ENCODE measurements at regions not wholly inside any gene's neighbourhood (a gene's known extent, or its start where the extent isn't known, plus 50 kb on each side); places are given as distances from the start of the nearest gene placed in this dataset.

DNA sequence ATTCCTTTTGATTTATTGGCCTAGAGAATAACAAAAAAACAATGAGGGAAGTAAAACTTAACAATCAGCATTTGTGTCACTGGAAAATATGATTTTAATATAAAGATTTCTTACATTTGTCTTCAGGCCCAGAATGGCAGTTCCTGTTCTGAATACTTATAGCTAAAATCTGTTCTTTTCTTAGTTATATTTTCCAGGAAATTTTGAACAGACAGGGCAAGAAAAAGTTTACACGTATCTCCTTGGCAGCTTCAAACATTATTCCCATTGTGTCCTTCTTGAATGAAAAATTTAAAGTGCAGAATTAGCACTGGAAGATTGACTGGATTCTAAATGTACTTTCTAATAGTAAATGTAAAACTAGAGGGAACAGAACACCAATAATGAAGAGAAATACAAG lies 1454.0 kb upstream of the PIK3C3 start:
- in situ Hi-C loops (cut with HindIII; ENCODE audit: low pct_unique_long_range_greater_than_20kb, low sequenced_read_pairs): no loop called here

DNA sequence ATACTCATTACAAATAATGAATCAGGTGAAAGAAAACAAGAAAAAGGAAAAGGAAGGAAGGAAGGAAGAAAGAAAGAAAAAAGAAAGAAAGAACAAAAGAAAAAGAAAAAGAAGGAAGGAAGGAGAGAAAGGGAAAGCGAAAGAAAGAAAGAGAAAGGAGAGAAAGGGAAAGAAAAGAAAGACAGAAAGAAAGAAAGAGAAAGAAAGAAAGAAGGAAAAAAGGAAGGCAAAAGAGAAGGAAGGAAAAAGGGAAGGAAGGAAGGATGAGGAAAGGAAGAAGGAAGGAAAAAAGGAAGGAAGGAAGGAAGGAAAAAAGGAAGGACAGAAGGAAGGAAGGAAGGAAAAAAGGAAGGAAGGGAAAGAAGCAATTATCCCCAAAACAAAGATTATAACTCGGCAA lies 1460.4 kb upstream of the PIK3C3 start:
- in situ Hi-C loops (cut with HindIII; ENCODE audit: low pct_unique_long_range_greater_than_20kb, low sequenced_read_pairs): no loop called here
- no peak for DNase-seq (ENCODE audit: low read depth)

More for the DNA sequence above, 1454.0 kb upstream of the PIK3C3 start:
- DNase-seq (ENCODE audit: low read depth): no peak

DNA sequence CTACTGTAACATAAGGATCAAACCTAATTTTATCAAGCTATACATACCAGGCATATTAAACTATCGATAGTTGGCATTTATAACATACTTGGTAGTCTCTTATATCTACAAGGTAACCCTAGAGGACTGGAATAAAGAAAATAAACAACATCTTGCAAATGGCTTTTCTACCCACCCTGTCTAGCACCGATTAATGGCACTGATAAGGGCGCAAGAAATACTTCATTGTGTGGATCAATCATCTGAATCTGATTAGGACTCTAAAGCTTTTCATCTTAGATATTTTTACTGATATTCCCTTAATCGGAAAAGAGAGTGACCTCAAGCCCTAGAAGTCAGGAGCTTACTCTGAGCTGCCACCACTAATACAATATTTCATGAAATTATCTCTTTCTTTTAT lies 1461.7 kb upstream of the PIK3C3 start:
- in situ Hi-C loops (cut with HindIII; ENCODE audit: low pct_unique_long_range_greater_than_20kb, low sequenced_read_pairs): no loop called here
- no peak for DNase-seq (ENCODE audit: low read depth)

DNA sequence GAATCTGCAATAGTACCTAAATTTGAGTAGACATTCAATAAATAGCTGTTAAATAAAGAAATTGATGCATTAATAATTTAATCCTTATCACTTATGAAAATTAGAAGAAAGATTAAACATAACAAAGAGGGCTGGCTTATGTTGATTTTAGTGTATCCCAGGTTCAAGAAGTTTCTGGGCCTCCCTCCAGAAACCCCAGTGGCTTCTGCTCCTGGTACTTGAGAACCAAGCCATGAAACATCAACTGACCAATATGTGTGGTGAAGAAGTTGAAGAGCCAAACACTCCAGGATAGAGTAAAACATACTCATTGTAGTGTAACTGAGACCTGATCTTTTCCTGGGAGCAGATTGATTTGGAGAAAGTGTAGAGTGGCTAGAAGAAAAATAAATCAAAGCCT lies 1465.7 kb upstream of the PIK3C3 start:
- in situ Hi-C loops (cut with HindIII; ENCODE audit: low pct_unique_long_range_greater_than_20kb, low sequenced_read_pairs): no loop called here
- DNase-seq (ENCODE audit: low read depth): no peak

DNA sequence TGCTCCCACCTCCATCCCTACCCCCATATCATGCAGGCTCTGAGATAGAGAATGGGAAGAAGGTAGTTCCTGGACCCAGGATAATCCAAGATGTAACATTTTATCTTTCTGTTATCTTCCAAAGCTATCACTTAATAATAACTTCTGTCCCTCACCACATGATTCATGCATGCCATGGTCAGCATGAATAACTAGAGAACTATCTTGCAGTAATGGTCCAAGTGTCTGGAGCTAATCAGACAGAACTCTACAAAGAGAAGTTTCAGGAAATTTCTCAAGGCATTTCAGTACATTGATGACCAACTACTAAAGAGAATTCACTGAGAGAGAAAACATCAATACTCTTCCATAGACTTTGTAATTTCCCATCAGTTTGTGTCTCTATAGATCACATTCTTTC lies 1469.7 kb upstream of the PIK3C3 start:
- no peak for DNase-seq (ENCODE audit: low read depth)
- in situ Hi-C loops (cut with HindIII; ENCODE audit: low pct_unique_long_range_greater_than_20kb, low sequenced_read_pairs): no loop called here

DNA sequence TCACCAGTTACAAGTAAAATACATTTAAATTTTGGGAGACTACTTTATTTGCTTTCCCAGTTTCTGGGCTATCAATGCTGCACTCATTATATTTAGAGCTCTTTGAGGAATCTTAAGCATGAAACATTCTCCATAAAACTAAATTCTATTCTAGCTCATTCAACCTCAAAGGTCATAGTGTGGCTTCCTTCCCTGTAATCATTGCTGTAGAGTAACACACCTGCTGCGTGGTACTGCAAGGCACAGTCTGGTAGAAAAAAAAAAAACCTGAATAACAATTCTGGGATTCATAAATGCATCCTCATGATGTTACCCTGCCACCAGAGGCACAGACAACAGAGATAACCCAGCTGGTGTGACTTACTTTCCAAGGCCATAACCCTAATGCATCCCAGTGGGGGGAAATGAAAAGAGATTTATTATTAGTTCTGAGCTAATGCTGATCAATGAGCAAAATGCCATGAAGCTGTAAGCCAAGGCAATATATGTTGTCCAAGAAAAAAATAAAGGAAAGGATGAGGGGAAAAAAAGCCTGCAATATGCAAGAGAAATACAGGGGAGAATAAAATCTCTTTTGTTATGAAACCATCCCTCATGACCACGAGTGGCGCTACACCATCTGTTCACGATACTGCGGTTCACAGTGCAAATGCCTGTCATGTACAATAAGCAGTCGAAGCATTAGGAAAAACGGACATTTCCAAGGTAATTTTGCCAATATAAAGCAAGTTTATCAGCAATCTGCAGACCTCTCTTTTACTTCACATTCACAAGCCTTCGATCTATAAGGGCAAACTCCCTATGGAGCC lies 1481.6 kb upstream of the PIK3C3 start:
- no peak for DNase-seq (ENCODE audit: low read depth)
- in situ Hi-C loops (cut with HindIII; ENCODE audit: low pct_unique_long_range_greater_than_20kb, low sequenced_read_pairs): no loop called here

DNA sequence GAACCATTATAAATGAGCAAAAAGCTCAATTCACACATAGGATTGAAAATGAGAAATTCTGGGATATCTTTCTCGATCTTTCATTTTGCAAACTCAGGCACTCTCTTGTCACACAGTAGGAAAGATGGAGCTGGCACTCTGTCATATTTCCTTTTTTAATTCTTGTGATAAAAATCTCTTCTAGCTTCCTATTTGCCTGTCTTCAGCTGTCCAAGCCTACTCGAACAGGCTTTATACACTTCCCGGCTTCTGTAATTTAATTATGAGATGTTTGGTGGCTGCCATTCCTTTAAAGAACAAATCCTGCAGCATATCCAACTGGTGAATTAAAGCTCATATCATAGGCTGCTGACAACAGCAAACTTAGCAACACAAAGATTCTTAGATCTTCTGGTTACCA lies 1484.3 kb upstream of the PIK3C3 start:
- in situ Hi-C loops (cut with HindIII; ENCODE audit: low pct_unique_long_range_greater_than_20kb, low sequenced_read_pairs): no loop called here
- no peak for DNase-seq (ENCODE audit: low read depth)

DNA sequence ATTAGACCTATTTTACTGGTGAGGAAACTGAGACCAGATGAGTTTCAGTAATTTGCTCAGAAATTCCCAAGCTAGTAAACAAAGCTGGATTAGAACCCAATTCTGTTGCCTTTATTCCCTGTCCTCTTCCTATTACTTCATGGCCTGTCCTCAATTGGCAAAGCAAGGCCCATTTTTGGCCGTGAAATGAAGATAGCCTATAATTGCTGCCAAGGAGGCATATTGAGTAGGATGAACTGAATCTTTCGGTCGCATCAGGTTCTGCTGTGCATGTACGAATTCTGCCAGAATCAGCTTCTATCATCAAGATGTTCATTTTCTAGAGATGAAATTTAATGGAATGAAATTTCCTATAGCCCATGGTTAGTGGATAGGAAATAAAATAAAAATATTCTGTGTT lies 1485.2 kb upstream of the PIK3C3 start:
- in situ Hi-C loops (cut with HindIII; ENCODE audit: low pct_unique_long_range_greater_than_20kb, low sequenced_read_pairs): no loop called here
- no peak for DNase-seq (ENCODE audit: low read depth)

DNA sequence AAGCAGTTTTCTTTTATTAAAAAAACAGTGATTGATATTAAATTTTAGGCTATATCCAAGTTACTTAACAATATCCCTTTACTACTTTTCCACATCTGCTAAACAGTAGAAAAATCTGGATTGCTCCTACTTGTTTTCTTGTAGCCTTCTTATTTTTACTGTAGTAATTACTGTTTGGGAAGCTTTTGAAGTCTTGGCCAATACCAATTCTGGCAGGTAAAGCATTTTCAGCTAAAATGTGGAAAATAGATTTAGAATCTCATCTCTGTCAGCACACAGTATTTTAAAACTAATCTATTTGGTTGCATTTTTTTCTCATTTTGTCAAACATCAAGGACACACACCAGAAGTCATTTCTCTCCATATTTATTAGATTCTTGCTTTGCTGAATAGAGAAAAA lies 1485.7 kb upstream of the PIK3C3 start:
- in situ Hi-C loops (cut with HindIII; ENCODE audit: low pct_unique_long_range_greater_than_20kb, low sequenced_read_pairs): no loop called here

DNA sequence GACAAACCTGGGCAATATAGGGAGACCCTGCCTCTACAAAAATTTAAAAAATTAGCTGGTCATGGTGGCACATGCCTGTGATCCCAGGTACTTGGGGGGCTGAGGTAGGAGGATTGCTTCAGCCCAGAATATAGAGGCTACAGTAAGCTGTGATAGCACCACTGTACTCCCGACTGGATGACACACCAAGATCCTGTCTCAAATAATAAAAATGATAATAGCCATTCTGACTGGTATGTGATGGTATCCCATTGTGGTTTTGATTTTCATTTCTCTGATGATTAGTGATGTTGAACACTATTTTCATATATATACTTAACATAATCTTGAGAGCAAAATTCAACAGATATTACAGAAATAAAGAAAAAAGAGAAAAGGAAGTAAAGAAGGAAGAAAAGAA lies 1491.0 kb upstream of the PIK3C3 start:
- in situ Hi-C loops (cut with HindIII; ENCODE audit: low pct_unique_long_range_greater_than_20kb, low sequenced_read_pairs): no loop called here
- no peak for DNase-seq (ENCODE audit: low read depth)

More for the DNA sequence above, 1485.7 kb upstream of the PIK3C3 start:
- no peak for DNase-seq (ENCODE audit: low read depth)

DNA sequence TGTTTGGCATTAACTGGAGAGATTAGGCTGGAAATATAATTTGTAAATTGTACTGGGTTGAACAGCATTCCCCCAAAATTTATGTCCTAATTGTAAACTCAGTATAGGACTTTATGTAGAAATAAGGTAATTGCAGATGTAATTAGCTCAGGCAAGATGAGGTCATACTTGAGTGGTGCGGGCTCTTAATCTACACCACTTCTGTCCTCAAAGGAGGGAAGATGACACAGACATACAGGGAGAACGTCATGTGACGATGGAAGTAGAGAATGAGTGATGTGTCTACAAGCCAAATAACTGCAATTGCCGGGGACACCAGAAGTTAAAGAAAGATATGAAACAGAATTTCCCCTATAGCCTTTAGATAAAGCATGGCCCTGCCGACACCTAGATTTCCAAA lies 1501.1 kb upstream of the PIK3C3 start:
- DNase-seq (ENCODE audit: low read depth): no peak
- in situ Hi-C loops (cut with HindIII; ENCODE audit: low pct_unique_long_range_greater_than_20kb, low sequenced_read_pairs): no loop called here

DNA sequence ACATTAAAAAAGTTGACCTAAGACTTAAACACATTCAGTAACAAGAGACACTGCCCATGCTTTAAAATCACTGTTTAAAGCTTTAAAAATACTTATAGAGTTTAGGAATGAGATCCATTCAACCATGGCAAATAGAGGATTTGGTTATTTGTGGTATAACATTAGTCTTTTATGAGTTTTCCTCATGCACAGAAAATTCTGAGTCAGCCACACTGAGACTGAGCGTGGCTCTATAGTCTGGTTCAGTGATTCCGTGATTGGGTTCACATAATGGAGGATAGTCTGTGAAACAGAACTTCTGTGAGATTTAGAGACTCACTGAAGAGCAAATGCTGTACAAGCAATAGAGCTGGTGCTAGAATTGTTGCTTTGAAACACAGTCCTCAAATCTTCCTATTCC lies 1502.4 kb upstream of the PIK3C3 start:
- no peak for DNase-seq (ENCODE audit: low read depth)
- in situ Hi-C loops (cut with HindIII; ENCODE audit: low pct_unique_long_range_greater_than_20kb, low sequenced_read_pairs): no loop called here

DNA sequence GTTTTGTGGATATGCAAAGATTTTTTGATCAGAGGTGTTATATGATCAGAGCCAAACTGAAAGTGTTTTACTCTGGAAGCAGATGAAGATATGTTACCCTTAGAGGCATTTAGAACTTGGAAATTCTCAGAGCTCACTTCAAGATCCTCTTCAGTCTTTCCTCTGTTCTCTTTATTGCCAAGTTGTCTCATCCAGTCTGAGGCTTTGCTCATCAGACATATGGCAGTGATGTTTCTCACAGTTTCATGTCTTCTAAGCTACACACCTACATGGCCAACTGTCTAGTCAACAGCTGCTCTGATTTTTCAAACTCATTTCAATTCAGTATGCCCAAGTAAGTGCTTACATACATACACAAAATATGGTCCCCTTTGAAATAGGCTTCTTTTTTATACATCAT lies 1504.3 kb upstream of the PIK3C3 start:
- no peak for DNase-seq (ENCODE audit: low read depth)
- in situ Hi-C loops (cut with HindIII; ENCODE audit: low pct_unique_long_range_greater_than_20kb, low sequenced_read_pairs): no loop called here

DNA sequence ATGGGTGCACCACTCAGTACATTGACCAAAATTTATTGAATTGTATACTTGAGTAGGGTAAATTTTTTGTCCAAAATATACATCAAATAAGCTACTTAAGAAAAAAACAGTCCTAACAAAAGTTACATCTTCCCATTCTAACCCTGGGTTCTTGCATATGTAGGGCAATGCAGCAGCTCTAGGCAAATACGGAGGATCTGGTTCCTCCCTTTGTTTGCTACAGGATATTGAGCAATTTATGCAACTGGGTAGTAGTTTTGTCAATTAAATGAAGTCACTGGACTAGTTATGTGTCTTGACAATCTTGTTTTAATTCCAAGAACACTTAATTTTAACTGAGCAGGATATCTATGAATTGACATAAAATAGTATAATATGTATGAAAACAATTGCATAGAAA lies 1507.2 kb upstream of the PIK3C3 start:
- no peak for DNase-seq (ENCODE audit: low read depth)
- in situ Hi-C loops (cut with HindIII; ENCODE audit: low pct_unique_long_range_greater_than_20kb, low sequenced_read_pairs): no loop called here

DNA sequence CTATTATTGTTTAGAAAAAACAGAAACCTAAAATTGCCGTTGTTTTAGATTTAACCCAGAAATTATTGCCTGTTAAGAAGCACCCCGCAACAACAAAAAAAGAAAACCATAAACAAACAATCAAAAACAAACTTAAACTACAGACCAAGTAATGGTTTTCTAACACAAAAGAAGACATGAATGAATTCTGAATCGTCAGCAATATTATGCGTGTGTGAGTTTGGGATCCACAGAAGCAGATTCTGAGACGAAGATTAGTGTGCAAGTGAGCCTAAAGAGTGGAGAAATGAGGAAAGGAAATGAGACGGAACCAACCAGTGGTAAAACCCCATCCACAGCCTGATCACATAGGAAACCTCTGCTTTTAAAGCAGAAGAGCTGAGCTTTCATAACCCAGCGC lies 1514.9 kb upstream of the PIK3C3 start:
- in situ Hi-C loops (cut with HindIII; ENCODE audit: low pct_unique_long_range_greater_than_20kb, low sequenced_read_pairs): no loop called here
- DNase-seq (ENCODE audit: low read depth): no peak

DNA sequence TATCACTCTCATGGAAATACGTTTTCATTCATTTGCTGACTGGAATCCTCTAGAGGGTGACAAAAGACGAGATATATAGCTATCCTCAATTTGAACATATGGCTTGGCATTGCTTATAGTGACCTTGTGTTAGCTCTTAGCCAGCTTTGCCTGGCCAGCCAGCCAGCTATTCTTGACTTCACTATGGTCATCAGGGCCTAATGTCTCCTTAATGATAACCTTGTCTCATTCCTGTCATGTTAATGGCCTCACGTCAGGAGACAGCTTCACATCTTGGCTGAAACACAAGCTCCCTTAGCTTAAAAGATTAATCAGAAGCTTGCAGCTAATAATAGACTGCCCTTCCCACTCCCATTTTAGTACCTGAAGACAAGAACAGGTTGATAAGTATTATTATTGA lies 1517.5 kb upstream of the PIK3C3 start:
- DNase-seq (ENCODE audit: low read depth): no peak
- in situ Hi-C loops (cut with HindIII; ENCODE audit: low pct_unique_long_range_greater_than_20kb, low sequenced_read_pairs): no loop called here

DNA sequence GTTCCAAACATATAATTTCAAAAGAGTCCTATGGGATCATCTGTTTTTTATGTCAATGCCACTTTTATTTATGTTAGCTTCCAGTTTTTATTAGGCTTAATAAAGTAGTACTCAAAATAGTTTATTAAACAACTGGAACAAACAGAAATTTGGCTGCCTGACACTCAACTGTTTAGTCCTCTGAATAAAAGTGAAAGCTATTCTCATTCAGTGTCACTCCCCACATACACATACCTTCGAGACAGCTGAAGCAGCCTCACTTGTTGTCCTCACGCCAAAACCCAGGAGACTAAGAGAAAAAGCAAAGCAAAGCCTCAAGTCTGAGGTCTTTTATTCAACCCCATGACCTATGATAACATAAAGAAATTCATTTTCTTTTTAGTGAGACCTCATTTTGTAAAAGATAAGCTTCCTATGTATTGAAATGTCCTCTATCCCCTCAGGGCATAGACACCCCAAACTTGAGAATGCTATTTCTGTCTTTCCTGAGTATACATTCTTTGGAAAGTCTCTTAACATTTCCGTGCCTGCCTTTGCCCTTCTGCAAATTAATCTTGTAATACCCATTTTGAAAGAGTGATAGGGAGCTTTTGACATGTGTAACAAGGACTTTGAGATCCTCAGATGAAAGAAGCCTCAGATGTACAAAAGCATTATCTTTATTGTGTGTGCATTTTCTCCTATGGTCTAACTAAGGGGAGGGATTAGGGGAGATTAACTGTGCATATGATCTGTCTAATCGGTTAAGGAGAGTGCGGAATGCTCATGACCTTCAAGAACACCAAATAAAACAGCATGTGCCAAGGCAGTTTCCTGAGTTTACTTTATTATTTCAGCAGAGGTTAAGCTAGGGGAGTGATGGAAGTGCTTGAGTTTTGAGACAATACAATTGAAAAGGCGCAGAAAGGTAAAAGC lies 1523.7 kb upstream of the PIK3C3 start:
- no peak for DNase-seq (ENCODE audit: low read depth)
- in situ Hi-C loops (cut with HindIII; ENCODE audit: low pct_unique_long_range_greater_than_20kb, low sequenced_read_pairs): no loop called here

DNA sequence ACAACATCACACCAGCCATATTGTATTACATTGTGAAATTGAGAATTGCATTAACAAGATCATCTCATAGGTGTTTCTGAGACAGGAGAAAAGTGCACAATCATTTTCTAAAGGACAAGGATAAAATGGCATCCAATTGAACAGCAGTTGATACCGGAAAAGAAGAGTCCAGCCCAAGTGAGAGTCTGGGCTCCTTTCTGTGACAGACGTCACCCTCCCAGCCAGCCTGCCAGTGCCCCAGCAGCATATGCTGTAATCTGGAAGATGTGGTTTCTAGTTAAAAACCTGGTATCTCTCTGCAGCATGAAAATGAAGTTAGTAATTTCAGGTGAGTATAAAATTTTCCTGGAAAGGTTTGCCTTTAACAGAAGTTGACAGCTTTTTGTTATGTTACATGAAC lies 1531.7 kb upstream of the PIK3C3 start:
- DNase-seq (ENCODE audit: low read depth): no peak
- in situ Hi-C loops (cut with HindIII; ENCODE audit: low pct_unique_long_range_greater_than_20kb, low sequenced_read_pairs): no loop called here

DNA sequence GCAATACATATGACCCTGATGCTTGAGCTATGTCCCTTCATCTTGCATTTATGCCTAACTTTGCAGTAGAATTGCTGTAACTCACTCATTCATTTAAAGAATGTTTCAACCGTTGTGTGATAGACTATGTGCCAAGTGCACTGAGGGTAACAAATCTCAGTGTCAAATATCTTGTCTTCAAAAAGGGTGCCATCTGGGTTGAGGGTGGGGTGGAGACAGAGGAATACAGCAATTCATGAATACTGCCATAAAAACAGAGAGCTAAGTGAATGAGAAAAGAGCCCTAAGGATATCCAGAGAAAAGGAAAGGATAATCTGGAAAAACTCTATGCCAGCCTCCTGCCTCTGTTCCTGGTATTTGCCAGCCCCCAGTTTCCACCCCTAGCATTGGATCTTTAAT lies 1534.4 kb upstream of the PIK3C3 start:
- in situ Hi-C loops (cut with HindIII; ENCODE audit: low pct_unique_long_range_greater_than_20kb, low sequenced_read_pairs): no loop called here
- no peak for DNase-seq (ENCODE audit: low read depth)

DNA sequence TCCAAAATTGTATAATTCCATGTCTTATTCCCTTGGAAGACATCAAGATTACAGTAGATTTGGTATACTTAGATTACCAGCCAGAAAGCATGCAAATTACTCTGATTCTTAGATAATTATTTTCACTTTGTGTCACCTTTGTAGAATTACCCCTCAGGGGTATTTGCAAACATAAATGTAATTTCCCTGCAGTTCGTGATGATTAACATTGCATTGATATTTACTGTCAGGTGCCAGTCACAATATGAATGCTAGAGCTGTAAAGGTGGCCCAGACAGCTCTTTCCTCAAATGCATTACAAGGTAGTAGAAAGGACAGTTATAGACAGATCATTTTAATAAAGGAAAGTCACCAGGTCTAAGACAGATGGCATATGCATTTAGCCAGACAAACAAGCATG lies 1537.5 kb upstream of the PIK3C3 start:
- DNase-seq (ENCODE audit: low read depth): no peak
- in situ Hi-C loops (cut with HindIII; ENCODE audit: low pct_unique_long_range_greater_than_20kb, low sequenced_read_pairs): no loop called here

Data from Caki2 (cell line).